Activated CD4-positive, alpha-beta T cell treated with anti-CD3 and anti-CD28 coated beads, Interleukin-2, amount 50 U/mL, for 48 hours (primary cell): ENCODE measurements at regions not wholly inside any gene's neighbourhood (a gene's known extent, or its start where the extent isn't known, plus 50 kb on each side); places are given as distances from the start of the nearest gene placed in this dataset.

Experiments
- DNase-seq, 2 experiments: peaks; one replicate each; pipeline ENCODE4 v3.0.0-alpha.2; 2020

DNA sequence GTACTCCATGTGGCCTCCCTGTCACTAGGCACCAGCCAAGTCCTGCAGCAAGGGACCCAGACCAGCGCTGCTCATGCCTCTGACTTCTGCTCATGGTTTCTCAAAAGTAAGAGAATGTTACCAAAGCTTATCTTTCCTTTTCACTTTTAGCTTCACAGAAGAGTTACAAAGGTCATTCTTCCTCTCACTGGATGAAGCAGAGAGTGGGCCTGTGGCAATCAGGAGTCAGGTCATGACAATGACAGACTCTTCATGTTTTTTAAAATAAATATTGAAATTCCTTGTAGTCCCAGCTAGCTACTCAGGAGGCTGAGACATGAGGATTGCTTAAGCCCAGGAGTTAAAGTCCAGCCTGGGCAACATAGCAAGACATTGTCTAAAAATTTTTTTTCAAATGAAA is 126.1 kb downstream of the OSR1 start:
- no peak for DNase-seq

DNA sequence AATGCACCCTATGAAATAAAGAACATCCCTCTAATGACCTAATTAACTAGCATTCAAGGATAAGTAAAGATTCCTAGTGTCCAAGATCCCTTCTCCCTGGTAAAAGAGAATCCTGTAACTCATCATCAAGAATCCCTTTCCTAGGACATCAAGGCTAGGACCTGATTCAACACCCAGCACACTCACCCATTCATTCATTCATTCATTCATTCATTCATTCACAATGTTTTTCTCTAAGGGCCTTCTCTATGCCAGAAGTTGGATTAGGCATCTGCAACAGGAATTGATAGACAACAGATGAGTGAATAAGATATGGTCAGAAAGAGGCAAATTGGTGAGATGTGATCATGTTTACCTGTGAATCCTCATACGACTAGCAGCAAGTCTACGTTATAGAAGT is 126.8 kb downstream of the OSR1 start:
- no peak for DNase-seq

GRCh38 chr2:19230626-19231025 is 127.8 kb downstream of the OSR1 start:
- no peak for DNase-seq

GRCh38 chr2:19228715-19229114 is 129.7 kb downstream of the OSR1 start:
- no peak for DNase-seq

DNA sequence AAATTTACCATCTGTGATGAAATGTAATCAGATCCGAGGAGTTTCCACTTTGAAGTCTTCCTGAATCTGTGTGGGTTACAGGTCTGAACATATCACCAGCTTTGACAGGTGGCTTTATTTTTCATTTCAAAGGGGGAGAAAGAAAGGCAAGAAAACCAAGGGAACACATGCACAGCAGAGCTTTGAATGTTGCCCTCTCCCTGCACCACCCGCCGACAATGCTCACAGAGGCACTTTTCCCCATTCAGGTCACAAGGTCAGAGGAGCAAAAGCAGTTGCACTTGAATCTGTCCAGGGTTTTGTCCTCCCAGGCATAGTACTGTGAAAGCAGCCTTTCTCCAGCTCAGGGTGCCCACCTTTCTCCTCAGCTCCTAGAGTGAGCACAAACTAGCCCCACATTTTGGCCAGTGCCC is 130.2 kb downstream of the OSR1 start:
- DNase-seq, result no peak

- no peak for DNase-seq
Measured at GRCh38 chr2:19226871-19227270, 131.6 kb downstream of the OSR1 start.

- DNase-seq, result no peak
Measured at GRCh38 chr2:19226386-19226785, 132.0 kb downstream of the OSR1 start.

- no peak for DNase-seq
Measured at GRCh38 chr2:19225931-19226330, 132.5 kb downstream of the OSR1 start.

- DNase-seq, result no peak
Measured at GRCh38 chr2:19225126-19225525, 133.3 kb downstream of the OSR1 start.

GRCh38 chr2:19224486-19224885 is 133.9 kb downstream of the OSR1 start:
- DNase-seq, result no peak

GRCh38 chr2:19224011-19224410 is 134.4 kb downstream of the OSR1 start:
- DNase-seq, result no peak

DNA sequence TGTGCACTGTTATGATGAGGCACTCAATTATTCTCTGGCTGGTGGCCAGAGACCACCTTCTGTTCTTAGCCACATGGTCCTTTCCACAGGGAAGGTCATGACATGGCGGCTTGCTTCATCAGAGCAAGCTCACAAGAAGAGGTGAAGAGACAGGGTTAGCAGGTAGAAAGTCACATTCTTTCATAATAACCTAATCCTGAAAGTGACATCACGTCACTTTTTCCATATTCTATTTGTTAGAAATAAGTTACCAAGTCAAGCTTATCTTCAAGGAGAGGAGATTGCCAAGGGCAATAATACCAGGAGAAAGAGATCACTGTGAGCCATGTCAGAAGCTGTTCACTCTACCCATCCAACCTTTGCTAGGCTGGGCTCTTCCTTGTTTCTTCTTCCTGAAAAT is 139.4 kb downstream of the OSR1 start:
- no peak for DNase-seq

GRCh38 chr2:19218166-19218565 is 140.3 kb downstream of the OSR1 start:
- DNase-seq, result no peak

DNA sequence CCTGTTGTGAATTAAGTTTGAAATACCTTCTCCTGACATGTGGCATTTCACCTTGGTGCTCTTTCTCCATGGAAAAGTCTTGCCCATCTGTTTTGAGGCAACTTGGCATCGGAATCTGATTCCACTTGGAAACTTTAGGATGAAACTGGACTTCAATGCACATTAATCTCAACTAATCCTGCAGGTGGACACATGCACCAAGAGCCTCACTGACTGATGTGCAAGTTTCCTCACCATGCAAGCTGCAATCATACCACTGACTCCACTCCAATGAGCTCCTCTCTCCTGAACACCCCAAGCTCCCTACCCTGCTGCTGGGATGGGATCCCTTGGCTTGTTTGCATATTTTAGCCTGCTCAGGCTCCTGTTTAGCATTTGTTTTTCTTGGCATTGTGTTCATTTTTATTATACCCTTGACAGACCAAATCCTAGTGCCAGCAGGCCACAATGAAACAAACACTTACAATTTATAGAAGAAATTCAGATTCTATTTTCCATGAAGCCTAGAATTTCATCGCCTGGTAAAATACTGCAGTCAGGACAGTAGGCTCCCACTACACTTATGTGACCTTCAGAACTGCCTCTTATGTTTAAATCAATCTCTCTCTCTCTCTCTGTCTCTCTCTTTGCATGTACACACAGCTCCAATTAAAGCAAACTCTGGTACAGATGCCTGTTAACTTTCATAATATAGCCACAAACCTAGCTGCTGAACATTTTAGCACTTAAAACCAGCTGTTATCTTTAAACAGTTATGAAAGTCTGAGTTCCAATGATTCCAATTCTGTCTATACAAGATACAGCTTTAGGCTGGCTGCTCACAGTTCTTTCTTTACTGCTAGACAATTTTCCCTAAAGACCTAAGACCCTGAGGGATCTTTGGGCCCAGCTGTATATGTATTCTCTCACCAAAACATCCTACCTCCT is 141.5 kb downstream of the OSR1 start:
- no peak for DNase-seq

GRCh38 chr2:19216238-19216637 is 142.2 kb downstream of the OSR1 start:
- DNase-seq, result no peak

- DNase-seq, result no peak
Measured at GRCh38 chr2:19214682-19215391, 143.6 kb downstream of the OSR1 start.

DNA sequence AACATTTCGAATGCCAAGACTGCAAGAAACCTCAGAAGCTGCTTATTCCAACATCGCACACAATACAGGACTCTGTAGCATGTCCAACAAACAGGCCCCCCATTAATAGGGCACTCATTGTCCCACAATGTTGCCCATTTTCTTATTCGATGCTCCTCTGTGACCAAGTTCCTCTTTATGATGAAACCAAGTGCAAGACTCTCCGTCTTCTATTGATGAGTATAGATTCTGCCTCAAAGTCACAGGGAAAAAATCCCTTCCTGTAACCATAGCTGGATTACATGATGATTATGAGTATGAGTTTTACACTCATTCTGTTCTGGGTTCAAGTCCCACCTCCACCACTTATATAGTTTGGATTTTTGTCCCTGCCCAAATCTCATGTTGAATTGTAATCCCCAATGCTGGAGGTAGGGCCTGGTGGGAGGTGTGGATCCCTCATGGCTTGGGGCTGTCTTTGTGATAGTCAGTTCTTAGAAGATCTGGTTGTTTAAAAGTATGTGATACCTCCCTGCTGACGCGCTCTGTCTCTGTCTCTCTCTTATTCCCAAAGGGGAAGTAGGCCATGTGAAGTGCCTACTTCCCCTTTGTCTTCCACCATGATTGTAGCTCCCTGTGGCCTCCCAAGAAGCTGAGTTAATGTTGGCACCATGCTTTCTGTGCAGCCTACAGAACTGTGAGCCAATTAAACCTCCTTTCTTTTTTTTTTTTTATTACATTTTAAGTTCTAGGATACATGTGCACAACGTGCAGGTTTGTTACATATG is 148.7 kb downstream of the OSR1 start:
- no peak for DNase-seq

DNA sequence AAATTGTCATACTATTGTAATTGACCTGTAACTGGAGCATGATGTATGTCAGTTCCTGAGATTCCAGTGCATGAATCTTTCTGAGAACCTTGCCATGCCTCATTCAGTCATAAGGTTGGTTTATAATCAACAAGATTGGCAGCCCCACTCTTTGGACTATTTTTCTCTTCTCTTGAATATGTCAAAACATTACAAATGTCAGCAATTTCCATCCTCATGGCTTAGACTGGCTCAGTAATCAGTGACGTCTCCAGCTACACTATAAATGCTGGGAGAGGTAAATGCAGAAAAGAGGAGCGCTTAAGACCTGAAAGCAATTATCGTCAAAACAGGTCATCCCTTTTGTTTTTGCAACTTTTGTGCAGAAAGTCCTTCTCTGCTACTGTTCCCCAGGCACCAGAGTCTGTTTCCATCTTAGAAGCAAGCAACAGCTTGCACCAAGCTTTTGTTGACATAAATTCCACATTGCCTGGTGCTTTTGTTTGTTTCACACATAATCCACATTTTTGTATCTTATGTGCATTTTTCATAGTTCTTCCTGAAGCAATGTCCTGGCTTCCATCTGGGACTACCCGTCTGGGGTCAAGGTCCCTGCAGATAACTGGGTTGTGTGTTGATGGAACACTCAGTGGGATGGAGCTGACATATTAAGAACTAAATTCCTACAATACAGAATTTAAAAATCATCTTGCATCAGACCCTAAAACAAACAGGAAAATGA is 149.8 kb downstream of the OSR1 start:
- no peak for DNase-seq

DNA sequence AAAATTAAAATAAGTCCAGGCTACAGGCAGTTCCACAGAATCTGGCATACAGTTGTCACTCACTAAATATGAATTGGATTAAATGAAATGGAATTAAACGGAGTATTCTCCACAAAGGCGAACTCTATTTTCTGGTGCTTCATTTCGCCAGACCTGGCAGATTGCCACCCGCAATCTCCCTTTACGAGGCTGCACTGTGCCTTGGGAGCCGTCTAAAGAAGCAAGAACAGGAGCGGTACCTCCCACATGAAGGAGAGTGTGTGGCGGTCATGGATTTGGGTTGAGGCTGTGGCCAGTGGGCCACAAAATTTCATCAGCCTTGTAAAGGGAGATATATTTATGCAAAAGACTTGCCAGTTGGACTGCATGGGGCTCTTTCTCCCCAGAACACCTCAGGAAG is 151.0 kb downstream of the OSR1 start:
- no peak for DNase-seq

GRCh38 chr2:19205983-19206533 is 152.4 kb downstream of the OSR1 start:
- DNase-seq, result no peak

DNA sequence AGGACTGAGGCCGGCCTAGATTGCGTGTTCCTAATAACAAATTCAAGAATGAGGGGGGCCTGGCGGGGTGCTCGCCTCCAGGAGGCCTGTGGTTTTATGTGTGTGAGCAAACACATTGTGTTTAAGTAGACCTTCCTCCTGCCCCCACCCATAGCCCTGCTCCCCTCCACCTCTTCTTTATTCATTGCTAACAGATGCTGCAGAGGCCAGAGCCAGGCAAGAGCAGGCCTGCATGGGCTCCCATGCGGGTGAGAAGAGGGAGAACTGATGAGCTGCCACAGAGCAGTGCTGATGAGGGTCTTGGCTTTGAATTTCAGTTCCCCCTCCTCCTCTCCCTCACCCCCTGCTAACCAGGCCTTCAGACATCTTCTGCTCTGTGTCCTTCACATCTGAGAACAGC is 154.6 kb downstream of the OSR1 start:
- no peak for DNase-seq

DNA sequence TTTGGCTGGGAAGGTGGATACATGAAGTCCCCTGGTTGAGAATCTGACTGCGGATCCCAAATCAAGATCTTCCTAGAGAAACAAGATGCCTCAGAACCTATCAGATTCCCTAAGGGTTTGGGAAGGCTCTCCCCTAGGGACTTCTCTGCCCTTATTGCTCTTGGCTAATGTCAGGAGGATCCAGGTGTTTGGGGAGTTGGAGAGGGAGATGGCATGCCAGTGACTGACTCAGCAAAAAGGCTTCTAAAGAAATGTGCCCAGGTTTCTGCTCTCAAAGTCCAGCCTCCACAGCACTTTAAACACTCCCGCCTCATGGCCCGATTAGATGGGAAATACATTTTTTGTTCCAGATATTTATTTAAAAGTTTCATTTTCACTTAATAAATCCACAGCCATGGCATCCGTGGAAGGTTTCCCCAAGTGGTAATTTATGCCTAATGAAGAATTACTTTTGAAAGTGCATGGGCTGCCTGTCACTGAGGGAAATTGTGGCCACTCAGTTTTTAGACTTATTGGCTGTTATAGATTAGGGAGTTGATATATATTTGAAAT is 156.4 kb downstream of the OSR1 start:
- DNase-seq, result no peak
